Glutamatergic neuron (in vitro differentiated cells): ENCODE measurements at regions not wholly inside any gene's neighbourhood (a gene's known extent, or its start where the extent isn't known, plus 50 kb on each side); places are given as distances from the start of the nearest gene placed in this dataset.
"Not testable (repeated sequence)": the region's sequence is repeated elsewhere in the genome, so short reads cannot be mapped to it uniquely, and the experiment has no call there.

Experiments used
- DNase-seq: peaks from one replicate; pipeline ENCODE4 v3.0.0; 2022
- H3K27ac Mint-ChIP-seq: one replicate; pipeline ENCODE4 v1.8.0; 2020; ENCODE audit warnings: mild to moderate bottlenecking, mixed read lengths, inconsistent platforms; ENCODE audit not compliant: unreplicated experiment
- H3K27me3 Mint-ChIP-seq: one replicate; pipeline ENCODE4 v1.8.0; 2020; ENCODE audit warnings: mild to moderate bottlenecking, moderate library complexity, mixed read lengths, inconsistent platforms; ENCODE audit not compliant: unreplicated experiment
- H3K36me3 Mint-ChIP-seq: one replicate; pipeline ENCODE4 v1.8.0; 2020; ENCODE audit warnings: mild to moderate bottlenecking, mixed read lengths, inconsistent platforms; ENCODE audit not compliant: unreplicated experiment
- H3K4me1 Mint-ChIP-seq: one replicate; pipeline ENCODE4 v1.8.0; 2020; ENCODE audit warnings: mild to moderate bottlenecking, low read depth, mixed read lengths, inconsistent platforms; ENCODE audit not compliant: unreplicated experiment
- H3K4me3 Mint-ChIP-seq: one replicate; pipeline ENCODE4 v1.8.0; 2020; ENCODE audit warnings: mild to moderate bottlenecking, mixed read lengths, inconsistent platforms; ENCODE audit not compliant: unreplicated experiment
- H3K9me3 Mint-ChIP-seq: one replicate; pipeline ENCODE4 v1.8.0; 2020; ENCODE audit warnings: mild to moderate bottlenecking, moderate library complexity, mixed read lengths, inconsistent platforms; ENCODE audit not compliant: unreplicated experiment
- CTCF ChIP-seq: fragments of 200-600 bp; sonication (generic); IDR thresholded peaks from one replicate; pipeline ENCODE4 v1.5.0; 2021; ENCODE audit not compliant: partially characterized antibody, unreplicated experiment

GRCh38 chr1:185520188-185520920 lies 203.3 kb upstream of the IVNS1ABP start:
- H3K27ac Mint-ChIP-seq = no peak overlapping the region

GRCh38 chr1:185517808-185518419 lies 200.9 kb upstream of the IVNS1ABP start:
- TF ChIP-seq CTCF = no peak
- H3K36me3 Mint-ChIP-seq = no peaks in the 10 kb centered on the region
- H3K4me3 Mint-ChIP-seq = no peak overlapping the region
- no peaks in the 10 kb centered on the region for H3K4me1 Mint-ChIP-seq
- no peaks in the 10 kb centered on the region for H3K9me3 Mint-ChIP-seq
- H3K27me3 Mint-ChIP-seq = no peaks in the 10 kb centered on the region
- no peak overlapping the region for H3K27ac Mint-ChIP-seq
- no peak for DNase-seq

More at GRCh38 chr1:185520188-185520920, 203.3 kb upstream of the IVNS1ABP start:
- peaks cover 5% of the 10 kb centered on the region for H3K36me3 Mint-ChIP-seq
- H3K4me3 Mint-ChIP-seq = no peak overlapping the region
- no peaks in the 10 kb centered on the region for H3K27me3 Mint-ChIP-seq
- no peaks in the 10 kb centered on the region for H3K4me1 Mint-ChIP-seq
- H3K9me3 Mint-ChIP-seq = no peaks in the 10 kb centered on the region
- no peak for DNase-seq
- TF ChIP-seq CTCF = no peak

- not testable (repeated sequence) for H3K4me1 Mint-ChIP-seq, H3K27me3 Mint-ChIP-seq, H3K4me3 Mint-ChIP-seq, H3K9me3 Mint-ChIP-seq, H3K27ac Mint-ChIP-seq, H3K36me3 Mint-ChIP-seq, DNase-seq
Observed at GRCh38 chr1:185517301-185517700, 200.3 kb upstream of the IVNS1ABP start.

GRCh38 chr1:185515696-185516095 lies 198.7 kb upstream of the IVNS1ABP start:
- DNase-seq = no peak
- Mint-ChIP-seq H3K36me3 (no peaks in the 10 kb centered on the region), H3K4me3 (no peak overlapping the region), H3K9me3 (no peaks in the 10 kb centered on the region), H3K27ac (no peak overlapping the region), H3K4me1 (no peaks in the 10 kb centered on the region), H3K27me3 (no peaks in the 10 kb centered on the region)
- TF ChIP-seq CTCF = no peak

- H3K4me3 Mint-ChIP-seq = no peak overlapping the region
- no peaks in the 10 kb centered on the region for H3K4me1 Mint-ChIP-seq
- H3K27ac Mint-ChIP-seq = no peak overlapping the region
- no peaks in the 10 kb centered on the region for H3K27me3 Mint-ChIP-seq
- DNase-seq = no peak
- no peaks in the 10 kb centered on the region for H3K9me3 Mint-ChIP-seq
- TF ChIP-seq CTCF = no peak
- H3K36me3 Mint-ChIP-seq = no peaks in the 10 kb centered on the region
Observed at GRCh38 chr1:185514311-185514710, 197.3 kb upstream of the IVNS1ABP start.
